ENCODE measurements at regions not wholly inside any gene's neighbourhood (a gene's known extent, or its start where the extent isn't known, plus 50 kb on each side); places are given as distances from the start of the nearest gene placed in this dataset.

DNA sequence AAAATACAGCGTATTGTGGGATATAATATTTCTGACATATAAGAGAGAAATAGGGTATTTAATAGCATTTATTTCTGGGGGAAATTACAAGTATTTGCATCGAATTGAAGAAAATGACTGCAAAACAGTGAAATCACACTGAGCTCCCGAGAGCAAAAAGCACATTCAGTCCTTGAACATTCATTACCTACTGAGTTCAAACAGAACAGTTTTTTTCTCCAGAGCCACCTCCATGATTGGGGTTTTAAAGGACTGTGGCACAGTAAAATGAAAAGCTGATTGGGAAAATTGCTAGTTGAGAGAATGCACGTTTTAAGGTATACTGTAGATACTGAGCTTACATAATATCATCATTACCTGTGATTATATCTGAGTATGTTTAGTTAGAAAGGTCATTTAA lies 58.0 kb upstream of the TRPC4 start:
- no peak for DNase-seq
- peak overlapping the region in 1 of 3 experiments; percentile 67; a peak in 1 of 7 replicates for H3K27ac Mint-ChIP-seq
- H3K4me1 Mint-ChIP-seq: peaks cover 8 to 16% of the 10 kb centered on the region in 2 experiments
- Histone ChIP-seq H3K9me3 (ENCODE audit: control insufficient read depth, low read depth, low read length) (no peaks in the 10 kb centered on the region), H3K27me3 (ENCODE audit: insufficient read depth, low read length) (no peaks in the 10 kb centered on the region), H2BK15ac (ENCODE audit: low read depth, low read length) (no peak overlapping the region), H2AFZ (ENCODE audit: low read length) (no peak overlapping the region), H3K56ac (ENCODE audit: insufficient read length, low read depth, low read length) (no peak overlapping the region), H3K79me2 (ENCODE audit: insufficient read depth, low read length) (no peaks in the 10 kb centered on the region), H3K23me2 (ENCODE audit: insufficient read length, low read depth, low read length, poor library complexity, severe bottlenecking) (no peaks in the 10 kb centered on the region), H2BK5ac (ENCODE audit: insufficient read length, low read length) (no peak overlapping the region), H2BK120ac (ENCODE audit: low read depth, low read length, poor library complexity, severe bottlenecking) (no peak overlapping the region), H4K20me1 (ENCODE audit: control insufficient read depth, insufficient read depth, insufficient read length) (no peaks in the 10 kb centered on the region), H2BK20ac (ENCODE audit: low read depth, low read length, poor library complexity, severe bottlenecking) (no peak overlapping the region), H3K27ac (ENCODE audit: insufficient read length, low read depth, low read length) (no peak overlapping the region), H3K14ac (ENCODE audit: insufficient read depth, low read length) (no peak overlapping the region), H2AK5ac (ENCODE audit: insufficient read length, low read length) (no peak overlapping the region), H3K79me1 (ENCODE audit: insufficient read depth, low read depth, low read length, poor library complexity, severe bottlenecking) (no peaks in the 10 kb centered on the region), H3K4me2 (ENCODE audit: insufficient read depth, insufficient read length, low read length) (no peak overlapping the region), H3K18ac (ENCODE audit: insufficient read length, low read depth, low read length) (no peak overlapping the region), H3K4me1 (ENCODE audit: insufficient read depth, low read length) (no peaks in the 10 kb centered on the region; the same call in 1 of the 2 replicates), H2BK12ac (ENCODE audit: insufficient read length, low read depth, low read length) (no peak overlapping the region), H3K4ac (ENCODE audit: low read depth, low read length) (no peak overlapping the region), H4K91ac (ENCODE audit: insufficient read length, low read depth, low read length) (no peak overlapping the region), H3K23ac (ENCODE audit: insufficient read length, low read depth, low read length) (no peak overlapping the region), H3T11ph (ENCODE audit: low read length) (no peak overlapping the region), H3K9ac (ENCODE audit: extremely low read depth, insufficient read length, low read length) (no peak overlapping the region), H4K8ac (replicated peaks; ENCODE audit: insufficient read length, low read depth, low read length) (no peak overlapping the region), H4K5ac (ENCODE audit: insufficient read length, low read depth, low read length) (no peak overlapping the region)
- peaks cover 0 to 4% (median 0%) of the 10 kb centered on the region in 3 experiments; a peak in 2 of 7 replicates for H3K36me3 Mint-ChIP-seq (ENCODE audit: insufficient read depth in 1 of 3, low read depth in 3 of 3)
- no peaks in the 10 kb centered on the region for H3K27me3 Mint-ChIP-seq (ENCODE audit: low read depth)
- H3K9me3 Mint-ChIP-seq: no peaks in the 10 kb centered on the region
- TF ChIP-seq, protein P1, sequence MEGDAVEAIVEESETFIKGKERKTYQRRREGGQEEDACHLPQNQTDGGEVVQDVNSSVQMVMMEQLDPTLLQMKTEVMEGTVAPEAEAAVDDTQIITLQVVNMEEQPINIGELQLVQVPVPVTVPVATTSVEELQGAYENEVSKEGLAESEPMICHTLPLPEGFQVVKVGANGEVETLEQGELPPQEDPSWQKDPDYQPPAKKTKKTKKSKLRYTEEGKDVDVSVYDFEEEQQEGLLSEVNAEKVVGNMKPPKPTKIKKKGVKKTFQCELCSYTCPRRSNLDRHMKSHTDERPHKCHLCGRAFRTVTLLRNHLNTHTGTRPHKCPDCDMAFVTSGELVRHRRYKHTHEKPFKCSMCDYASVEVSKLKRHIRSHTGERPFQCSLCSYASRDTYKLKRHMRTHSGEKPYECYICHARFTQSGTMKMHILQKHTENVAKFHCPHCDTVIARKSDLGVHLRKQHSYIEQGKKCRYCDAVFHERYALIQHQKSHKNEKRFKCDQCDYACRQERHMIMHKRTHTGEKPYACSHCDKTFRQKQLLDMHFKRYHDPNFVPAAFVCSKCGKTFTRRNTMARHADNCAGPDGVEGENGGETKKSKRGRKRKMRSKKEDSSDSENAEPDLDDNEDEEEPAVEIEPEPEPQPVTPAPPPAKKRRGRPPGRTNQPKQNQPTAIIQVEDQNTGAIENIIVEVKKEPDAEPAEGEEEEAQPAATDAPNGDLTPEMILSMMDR (conservative IDR thresholded peaks at IDR 0.05): no peak
- no CpG with 5 or more reads among the region's 4 CpGs for WGBS (ENCODE audit: extremely low coverage, insufficient read length, low lambda C conversion rate)
- no peak overlapping the region for H3K4me3 Mint-ChIP-seq

Data from H9 (cell line).